ENCODE measurements at regions not wholly inside any gene's neighbourhood (a gene's known extent, or its start where the extent isn't known, plus 50 kb on each side); places are given as distances from the start of the nearest gene placed in this dataset.
A peak's percentile ranks its signal among the peaks of the same experiment; 100 is the strongest.
"Not testable (repeated sequence)": the region's sequence is repeated elsewhere in the genome, so short reads cannot be mapped to it uniquely, and the experiment has no call there.

GRCh38 chr2:82968358-82968757 lies 1490.7 kb downstream of the SUCLG1 start:
- peak; percentile 46 for DNase-seq (ENCODE audit: low read depth)

DNA sequence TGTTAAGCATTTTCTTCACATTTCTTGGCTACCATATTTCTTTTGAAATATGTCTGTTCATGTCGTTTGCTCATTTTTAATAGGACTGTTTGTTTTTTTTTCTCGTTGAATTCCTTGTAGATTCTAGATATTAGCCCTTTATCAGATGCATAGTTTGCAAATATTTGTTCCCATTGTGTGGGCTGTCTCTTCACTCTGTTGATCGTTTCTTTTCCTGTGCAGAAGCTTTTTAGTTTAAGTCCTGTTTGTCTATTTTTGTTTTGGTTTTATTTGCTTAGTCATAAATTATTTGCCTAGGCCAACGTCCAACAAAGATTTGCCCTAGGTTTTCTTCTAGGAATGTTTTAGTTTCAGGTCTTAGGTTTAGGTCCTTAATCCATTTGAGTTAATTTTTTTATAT lies 1494.7 kb downstream of the SUCLG1 start:
- DNase-seq (ENCODE audit: low read depth), result no peak

DNA sequence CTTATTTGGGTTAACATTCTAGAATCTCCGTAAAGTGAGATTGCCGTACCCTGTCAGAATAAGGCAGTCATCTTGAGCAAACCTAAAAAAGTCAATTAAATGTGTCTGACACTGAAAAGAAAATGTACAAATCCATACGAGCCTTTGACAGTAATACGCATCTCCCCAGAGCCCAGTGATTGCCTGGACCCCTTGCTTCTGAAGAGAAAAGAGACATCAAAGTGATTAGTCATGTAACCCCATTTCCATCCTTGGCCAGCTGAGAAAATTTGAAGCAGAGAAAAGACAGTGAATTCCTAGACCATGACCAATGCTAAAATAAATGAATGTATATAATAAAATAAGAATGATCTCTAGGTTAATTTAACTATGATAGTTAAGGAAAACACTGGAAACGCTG lies 1499.4 kb downstream of the SUCLG1 start:
- DNase-seq (ENCODE audit: low read depth), result no peak

GRCh38 chr2:82954868-82955267 lies 1504.2 kb downstream of the SUCLG1 start:
- no peak for DNase-seq (ENCODE audit: low read depth)

GRCh38 chr2:82939211-82939610 lies 1519.9 kb downstream of the SUCLG1 start:
- DNase-seq (ENCODE audit: low read depth), result no peak

DNA sequence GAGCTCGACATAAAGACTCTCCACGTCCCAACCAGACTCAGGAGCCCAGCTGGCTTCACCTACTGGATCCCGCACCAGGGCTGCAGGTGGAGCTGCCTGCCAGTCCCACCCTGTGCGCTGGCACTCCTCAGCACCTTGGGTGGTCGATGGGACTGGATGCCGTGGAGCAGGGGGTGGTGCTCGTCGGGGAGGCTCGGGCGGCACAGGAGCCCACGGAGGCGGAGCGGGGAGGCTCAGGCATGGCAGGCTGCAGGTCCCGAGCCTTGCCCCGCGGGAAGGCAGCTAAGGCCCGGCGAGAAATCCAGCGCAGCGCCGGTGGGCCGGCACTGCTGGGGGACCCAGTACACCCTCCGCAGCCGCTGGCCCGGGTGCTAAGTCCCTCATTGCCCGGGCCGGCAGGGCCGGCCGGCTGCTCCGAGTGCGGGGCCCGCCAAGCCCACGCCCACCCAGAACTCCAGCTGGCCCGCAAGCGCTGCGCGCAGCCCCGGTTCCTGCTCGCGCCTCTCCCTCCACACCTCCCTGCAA lies 1520.7 kb downstream of the SUCLG1 start:
- not testable (repeated sequence) for DNase-seq (ENCODE audit: low read depth)

DNA sequence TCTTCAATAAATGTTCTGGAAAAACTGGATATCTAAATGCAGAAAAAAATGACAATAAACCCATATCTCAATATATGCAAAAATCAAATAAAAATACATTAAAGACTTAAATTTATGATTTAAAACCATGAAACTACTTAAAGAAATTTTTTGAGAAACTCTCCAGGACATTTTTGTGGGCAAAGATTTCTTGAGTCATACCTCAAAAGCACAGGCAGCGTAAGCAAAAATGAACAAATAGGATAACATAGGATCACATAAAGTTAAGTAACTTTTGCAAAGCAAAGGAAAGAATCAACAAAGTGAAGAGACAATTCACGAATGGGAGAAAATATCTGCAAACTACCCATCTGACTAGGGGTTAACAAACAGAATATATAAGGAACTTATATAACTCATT lies 1545.5 kb downstream of the SUCLG1 start:
- DNase-seq (ENCODE audit: low read depth), result no peak

GRCh38 chr2:82896117-82896516 lies 1563.0 kb downstream of the SUCLG1 start:
- no peak for DNase-seq (ENCODE audit: low read depth)

DNA sequence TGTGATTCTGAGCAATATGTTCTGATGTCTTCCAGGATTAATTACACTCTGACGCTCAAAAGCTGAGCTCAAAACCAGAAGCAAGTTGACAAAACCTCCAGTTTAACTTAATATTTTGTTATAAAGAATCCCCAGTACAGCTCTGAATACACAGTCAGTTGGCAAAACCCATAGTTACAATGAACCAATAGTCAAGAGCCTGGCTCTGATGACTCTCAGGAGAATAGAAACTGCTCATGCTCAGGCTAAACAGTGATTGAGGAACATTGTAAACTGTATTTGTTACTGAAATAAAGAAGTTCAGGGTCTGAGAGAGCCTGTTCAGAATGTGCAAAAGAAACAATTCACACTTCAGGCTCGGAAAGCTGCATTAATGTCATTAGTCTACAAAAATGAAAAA lies 1565.9 kb downstream of the SUCLG1 start:
- DNase-seq (ENCODE audit: low read depth), result no peak

- DNase-seq (ENCODE audit: low read depth), result no peak
Observed at GRCh38 chr2:82879803-82880202, 1579.3 kb downstream of the SUCLG1 start.

GRCh38 chr2:82875858-82876257 lies 1583.2 kb downstream of the SUCLG1 start:
- no peak for DNase-seq (ENCODE audit: low read depth)

GRCh38 chr2:82857967-82858366 lies 1601.1 kb downstream of the SUCLG1 start:
- DNase-seq (ENCODE audit: low read depth), result no peak

DNA sequence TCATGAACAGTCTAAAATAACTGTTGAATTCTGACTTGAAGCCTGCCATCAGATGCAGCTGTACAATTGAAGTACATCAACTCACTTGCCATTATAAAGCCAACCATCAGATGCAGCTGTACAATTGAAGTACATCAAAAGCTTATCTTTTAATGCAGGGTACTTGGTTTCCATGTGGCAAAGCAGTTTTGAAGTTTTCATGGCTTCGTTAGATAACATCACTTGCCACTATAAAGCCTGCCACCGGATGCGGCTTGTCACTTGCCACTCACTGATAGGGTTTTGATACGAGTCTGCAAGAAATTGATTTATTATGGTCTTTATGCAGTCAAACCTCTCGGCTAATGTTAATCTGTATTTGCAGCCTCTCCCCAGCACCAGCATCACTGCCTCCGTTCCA lies 1605.8 kb downstream of the SUCLG1 start:
- no peak for DNase-seq (ENCODE audit: low read depth)

DNA sequence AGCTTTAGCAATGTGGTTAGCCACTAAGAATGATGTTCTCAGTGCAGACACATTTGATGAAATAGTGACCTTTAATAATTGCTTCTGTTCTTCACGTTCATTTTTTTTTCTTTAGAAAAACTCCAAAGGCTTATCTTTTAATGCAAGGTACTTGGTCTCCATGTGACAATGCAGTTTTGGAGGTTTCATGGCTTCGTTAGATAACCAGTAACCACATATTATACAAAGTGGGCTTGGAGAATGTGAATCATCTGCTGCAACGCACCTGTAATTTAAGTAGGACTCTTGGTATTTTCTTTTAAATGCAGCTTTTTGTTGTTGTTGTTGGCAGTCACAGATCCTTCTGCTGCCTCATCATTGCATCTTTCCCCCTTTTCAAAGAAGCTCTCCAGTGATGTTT lies 1606.3 kb downstream of the SUCLG1 start:
- no peak for DNase-seq (ENCODE audit: low read depth)

GRCh38 chr2:82848285-82848684 lies 1610.8 kb downstream of the SUCLG1 start:
- no peak for DNase-seq (ENCODE audit: low read depth)

GRCh38 chr2:82839036-82839435 lies 1620.0 kb downstream of the SUCLG1 start:
- DNase-seq (ENCODE audit: low read depth), result no peak

- DNase-seq (ENCODE audit: low read depth), result peak; percentile 77
Observed at GRCh38 chr2:82837588-82838304, 1621.3 kb downstream of the SUCLG1 start.

DNA sequence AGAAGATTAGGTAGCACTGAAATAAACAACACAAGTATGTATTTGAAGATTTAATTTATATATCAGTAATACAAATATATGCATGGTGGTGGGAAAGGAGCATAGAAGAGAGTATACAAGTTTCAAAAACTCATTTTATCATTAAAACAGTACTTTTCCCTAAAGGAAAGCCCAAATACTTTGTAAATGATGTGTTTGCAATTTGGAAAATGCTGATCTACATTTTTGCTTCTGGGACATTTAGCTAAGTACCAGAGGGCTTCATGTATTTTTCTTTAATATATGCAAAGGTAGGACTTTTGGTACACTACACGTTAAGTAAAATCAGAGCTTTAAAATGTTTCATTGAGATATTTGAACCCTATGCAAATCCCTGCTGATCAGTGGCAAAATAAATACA lies 1624.2 kb downstream of the SUCLG1 start:
- DNase-seq (ENCODE audit: low read depth), result no peak

DNA sequence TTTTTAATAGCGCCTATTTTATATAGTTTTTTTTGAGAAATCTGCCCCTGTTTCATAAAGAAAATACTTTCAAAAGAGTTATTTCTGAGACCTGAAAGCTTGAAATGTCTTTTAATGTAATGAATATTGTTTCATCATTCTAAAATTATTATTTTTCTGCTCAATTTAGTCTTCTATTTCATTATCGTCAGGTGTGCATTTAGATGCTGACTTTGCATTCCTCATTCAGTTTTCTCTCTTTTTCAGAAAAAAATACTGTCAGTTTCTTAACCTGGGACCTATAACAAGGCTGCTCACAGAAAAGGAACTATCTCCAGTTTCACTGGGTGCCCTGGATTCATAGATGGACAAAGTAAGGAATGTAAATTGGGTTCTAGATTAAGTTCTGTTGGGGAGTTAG lies 1631.7 kb downstream of the SUCLG1 start:
- no peak for DNase-seq (ENCODE audit: low read depth)

GRCh38 chr2:82826437-82826836 lies 1632.6 kb downstream of the SUCLG1 start:
- DNase-seq (ENCODE audit: low read depth), result no peak

DNA sequence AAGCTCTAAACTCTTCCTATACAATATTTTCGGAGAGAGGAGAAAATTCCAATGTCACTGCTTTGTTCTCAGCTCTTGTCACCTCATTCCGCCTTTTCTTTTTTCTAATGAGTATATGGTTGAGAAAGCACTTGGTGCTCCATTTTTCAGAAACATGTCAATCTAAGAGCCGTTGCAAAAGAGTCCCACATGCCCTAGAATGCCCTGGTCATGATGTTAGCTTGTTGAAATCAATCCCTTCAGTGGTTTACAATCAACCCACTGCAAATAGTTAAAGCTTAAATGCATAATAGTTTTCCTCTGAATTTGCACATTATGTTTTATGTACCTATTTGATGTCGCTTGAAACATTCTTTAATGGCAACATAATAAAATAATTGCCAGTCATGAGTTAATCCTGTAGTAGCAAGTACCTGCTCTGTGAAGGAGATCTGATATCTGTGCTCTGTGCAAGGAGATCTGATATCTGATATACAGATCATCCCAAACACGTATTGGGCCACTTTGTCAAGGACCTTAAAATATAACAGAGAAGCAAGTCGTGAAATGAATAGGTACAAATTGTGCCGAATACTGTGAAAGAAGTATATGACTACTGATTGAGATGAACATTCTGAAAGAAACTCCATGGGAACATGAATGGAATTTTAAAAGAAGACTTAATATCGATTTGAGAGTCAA lies 1633.5 kb downstream of the SUCLG1 start:
- no peak for DNase-seq (ENCODE audit: low read depth)

DNA sequence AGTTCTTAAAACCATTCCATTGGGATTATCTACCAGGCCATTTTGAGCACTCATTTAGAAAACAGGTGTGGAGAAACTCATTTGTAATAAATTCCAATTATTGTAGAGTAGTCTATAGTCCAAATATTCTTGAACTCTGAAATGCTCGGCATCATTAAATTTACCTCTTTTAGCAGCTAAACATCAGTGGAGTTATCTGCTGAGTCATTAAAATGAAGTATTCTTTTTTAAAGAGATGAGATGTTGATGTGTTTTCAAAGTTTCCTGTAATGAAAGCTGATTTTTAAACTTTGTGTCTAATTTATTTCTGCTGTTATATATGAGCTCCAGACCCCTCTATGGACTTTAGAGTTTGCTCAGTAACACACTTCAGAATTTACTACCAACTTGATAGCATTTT lies 1635.2 kb downstream of the SUCLG1 start:
- no peak for DNase-seq (ENCODE audit: low read depth)

GRCh38 chr2:82819951-82820350 lies 1639.1 kb downstream of the SUCLG1 start:
- peak; percentile 82 for DNase-seq (ENCODE audit: low read depth)

- no peak for DNase-seq (ENCODE audit: low read depth)
Observed at GRCh38 chr2:82814146-82814545, 1644.9 kb downstream of the SUCLG1 start.
